ENCODE measurements at regions not wholly inside any gene's neighbourhood (a gene's known extent, or its start where the extent isn't known, plus 50 kb on each side); places are given as distances from the start of the nearest gene placed in this dataset.
"Not testable (repeated sequence)": the region's sequence is repeated elsewhere in the genome, so short reads cannot be mapped to it uniquely, and the experiment has no call there.

DNA sequence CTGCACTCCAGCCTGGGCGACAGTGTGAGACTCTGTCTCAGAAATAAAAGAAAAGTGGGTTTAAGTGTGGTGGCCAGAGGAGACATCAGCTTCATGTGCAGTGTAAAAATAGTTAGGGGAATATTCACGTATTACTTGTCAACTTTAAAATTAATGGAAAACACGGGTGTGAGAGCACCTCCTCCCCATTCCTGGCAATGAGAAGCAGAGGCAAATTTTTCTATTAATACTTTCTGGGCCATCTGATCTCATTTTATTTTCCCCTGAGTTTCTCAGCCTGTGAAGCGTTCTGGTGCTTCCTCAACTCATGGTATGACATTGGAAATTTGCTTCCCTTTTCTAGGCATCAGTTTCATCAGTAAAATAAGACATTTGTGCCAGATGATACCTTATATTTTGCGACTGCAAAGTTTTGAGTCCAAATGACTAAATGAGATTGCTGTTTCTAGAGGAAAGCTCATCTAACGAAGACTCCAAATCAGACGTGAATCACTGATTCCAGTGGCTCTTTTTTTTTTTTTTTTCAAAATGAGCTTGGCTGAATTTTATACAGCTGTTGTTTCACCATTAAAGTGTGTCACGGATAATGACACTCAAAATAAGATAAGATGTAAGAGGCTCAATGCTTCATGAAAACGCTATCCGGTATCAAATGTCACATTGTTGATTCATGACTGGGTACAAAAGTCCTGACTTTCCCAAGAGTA, 104.6 kb downstream of the MSX2 start:
- ATAC-seq: no peak

DNA sequence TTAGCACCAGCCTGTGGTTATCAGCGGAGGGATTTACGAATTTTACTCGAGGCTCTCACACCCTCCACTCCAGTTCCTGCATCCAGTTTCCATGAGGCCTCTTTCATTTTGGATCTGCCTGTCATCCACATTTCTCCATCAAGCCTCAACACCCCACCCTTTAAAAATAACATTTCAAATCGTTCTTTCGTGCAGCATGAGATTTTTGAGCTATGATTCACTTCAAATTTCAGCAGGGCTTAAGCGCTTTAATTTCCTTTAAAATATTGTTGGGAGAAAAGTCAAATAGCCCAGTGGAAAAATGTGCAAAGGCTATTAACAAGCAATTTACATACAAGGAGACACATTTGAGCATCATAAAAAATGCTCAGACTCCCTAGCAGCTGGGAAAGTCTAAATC, 103.2 kb downstream of the MSX2 start:
- no peak for ATAC-seq

- ATAC-seq: no peak
Observed at GRCh38 chr5:174825587-174825986, 101.2 kb downstream of the MSX2 start.

GRCh38 chr5:174818430-174818829, 94.0 kb downstream of the MSX2 start:
- ATAC-seq: no peak

GRCh38 chr5:174817610-174818009, 93.2 kb downstream of the MSX2 start:
- ATAC-seq: no peak

DNA sequence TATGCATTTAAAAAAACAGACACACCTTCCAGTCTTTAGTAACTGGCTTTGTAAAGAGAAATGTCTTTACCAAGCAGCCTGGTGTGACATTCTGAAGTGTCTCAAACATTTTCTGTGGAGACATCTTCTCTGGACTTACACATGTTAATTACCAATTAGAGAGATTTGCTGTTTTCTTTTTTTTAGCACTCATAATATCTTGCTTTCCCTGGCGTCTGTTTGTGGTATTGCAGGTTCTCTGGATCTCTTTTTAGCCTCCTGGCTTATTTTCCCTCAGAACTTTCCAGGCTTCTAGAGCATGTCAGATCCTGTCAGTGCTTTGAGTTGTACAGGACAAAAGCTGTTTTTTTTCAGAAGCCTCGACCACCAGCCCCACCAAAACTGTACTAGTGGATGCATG, 92.5 kb downstream of the MSX2 start:
- no peak for ATAC-seq

DNA sequence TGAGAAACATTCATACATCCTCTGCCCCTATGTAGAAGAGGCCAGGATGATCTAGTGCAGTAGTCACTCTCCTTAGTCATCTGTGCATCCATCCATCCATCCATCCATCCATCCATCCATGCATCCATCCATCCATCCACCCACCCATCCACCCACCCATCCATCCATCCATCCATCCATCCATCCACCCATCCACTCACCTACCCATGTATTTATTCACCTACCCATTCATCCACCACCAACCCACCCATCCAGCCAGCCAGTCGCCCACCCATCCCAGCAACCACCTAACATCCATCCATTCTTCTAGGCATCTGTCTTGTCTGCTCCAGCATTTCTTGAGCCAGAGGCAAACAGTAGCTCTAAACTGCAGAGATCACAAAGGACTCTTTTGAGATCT, 87.1 kb downstream of the MSX2 start:
- no peak for ATAC-seq

GRCh38 chr5:174810796-174811195, 86.4 kb downstream of the MSX2 start:
- no peak for ATAC-seq

DNA sequence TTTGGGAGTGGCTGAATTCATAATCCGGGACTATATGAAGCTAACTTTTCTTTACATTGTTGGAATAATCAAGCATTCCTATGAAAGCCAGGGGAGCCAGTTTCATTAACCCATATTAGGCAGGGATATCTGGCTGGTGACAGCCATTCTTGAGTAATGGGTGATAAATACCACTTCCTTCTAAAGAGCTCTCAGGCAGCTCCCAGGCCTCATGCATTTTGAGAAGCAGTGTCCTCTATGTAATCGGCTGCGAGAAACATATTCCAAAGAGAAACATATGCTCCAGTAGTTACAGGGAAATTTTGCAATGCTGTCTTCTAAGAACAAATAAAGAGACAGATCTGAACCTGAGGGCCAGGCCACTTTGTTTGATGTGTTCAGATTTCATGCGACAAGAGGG, 83.1 kb downstream of the MSX2 start:
- ATAC-seq: no peak

DNA sequence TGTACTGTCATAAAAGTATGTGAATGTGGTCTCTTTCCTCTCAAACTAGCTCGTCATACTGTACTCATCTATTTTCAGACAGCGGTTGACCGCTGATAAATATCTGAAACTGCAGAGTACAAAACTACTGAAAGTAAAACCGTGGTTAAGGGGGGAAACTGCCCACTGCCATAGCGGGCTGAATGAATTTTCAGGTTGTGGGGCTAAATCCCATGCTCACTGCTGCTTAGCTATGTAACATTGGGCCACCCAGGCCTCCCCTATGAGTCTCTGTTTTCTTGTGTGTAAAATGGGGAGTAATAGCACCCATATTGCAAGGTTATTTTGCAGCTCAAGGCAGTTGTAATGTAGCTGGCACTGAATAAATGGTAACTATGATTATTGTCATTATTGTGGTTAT, 82.3 kb downstream of the MSX2 start:
- no peak for ATAC-seq

GRCh38 chr5:174801798-174802197, 77.4 kb downstream of the MSX2 start:
- no peak for ATAC-seq

GRCh38 chr5:174800435-174800834, 76.1 kb downstream of the MSX2 start:
- ATAC-seq: no peak

DNA sequence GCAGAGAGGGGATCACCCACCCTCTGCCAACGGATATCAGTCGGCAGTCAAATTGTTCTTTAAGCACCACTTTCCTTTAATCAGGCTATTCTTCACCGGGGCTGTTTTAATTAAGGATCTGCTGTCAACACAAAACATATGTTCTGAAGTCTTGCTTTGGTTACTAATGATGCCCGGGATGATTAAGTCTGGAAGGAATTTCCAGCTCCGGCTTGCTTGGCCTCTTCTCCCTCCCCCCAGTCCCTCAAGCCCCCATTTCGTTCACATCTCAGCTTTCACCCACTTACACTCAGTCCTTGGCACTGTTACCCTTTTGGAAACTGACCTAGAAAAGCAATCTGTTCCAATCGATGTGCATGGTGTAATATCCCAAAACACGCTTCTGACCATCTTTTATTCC, 74.7 kb downstream of the MSX2 start:
- ATAC-seq: no peak

DNA sequence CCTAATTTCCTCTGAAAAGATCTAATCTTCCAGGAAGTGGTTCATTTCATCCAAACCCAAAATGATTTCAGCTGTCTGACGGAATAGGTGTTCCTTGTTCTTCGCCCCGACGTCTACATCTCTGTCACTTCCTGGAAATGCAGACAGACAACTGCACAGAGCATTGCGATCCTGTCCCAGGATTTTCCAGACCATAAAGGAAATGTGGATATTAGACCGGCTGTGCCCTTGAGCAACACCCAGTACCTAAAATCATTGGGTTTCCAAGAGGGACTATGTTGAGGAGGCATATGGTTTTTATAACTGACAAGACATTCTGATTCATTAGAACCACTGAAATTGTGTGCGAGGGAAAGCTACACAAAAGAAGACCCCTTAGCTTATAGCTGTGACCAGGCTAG, 74.2 kb downstream of the MSX2 start:
- ATAC-seq: no peak

GRCh38 chr5:174796711-174797192, 72.4 kb downstream of the MSX2 start:
- no peak for ATAC-seq

GRCh38 chr5:174794931-174795672, 70.7 kb downstream of the MSX2 start:
- ATAC-seq: no peak

DNA sequence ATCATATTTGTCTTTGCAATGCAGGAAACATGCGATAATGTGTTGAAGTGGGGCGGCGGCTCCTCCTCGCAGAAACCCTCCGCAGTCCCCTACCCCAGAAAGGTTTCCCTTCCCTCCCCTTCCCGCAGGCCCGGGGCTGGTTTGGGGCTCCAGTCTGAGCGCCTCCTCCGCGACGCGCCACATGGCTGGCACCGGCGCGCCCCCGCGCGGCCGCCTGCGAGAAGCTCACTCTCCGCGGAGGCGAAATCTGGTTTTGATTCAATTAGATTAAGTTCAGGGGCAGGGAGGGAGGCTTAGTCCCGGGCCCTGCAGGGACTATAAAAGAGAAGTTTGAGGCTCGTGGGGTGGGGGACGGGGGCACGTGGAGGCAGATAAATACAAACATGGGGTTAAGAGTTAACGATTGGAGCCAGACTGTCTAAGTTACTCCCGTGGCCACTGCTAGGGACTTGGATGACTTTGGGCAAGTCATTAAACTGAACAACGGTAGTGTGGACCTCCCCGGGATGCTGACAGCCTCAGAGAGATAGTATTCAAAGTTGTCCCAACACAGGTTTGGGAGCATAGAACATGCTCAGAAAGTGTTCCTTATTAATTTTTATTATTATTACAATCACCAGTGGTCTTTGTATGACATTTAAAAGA, 69.4 kb downstream of the MSX2 start:
- peak; percentile 59 for ATAC-seq

DNA sequence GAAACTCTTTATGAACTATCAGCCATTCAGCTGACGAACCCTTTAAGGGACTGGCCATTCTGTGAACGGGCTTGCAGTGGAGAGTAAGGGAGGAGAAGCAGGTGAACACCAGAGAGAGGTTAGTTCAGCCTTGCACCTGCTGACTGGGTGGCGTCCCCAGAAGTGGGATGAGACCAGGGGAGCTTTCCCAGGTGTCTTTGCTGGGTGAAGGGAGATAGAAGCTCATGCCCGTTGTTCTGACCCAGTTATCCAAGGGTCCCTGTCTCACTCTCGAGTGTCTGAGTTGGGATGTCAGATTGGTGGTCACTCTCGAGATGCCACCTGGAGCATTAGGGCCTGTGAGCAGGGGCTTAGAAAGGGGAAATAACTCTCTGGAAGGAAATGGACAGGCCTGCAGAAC, 68.7 kb downstream of the MSX2 start:
- no peak for ATAC-seq

DNA sequence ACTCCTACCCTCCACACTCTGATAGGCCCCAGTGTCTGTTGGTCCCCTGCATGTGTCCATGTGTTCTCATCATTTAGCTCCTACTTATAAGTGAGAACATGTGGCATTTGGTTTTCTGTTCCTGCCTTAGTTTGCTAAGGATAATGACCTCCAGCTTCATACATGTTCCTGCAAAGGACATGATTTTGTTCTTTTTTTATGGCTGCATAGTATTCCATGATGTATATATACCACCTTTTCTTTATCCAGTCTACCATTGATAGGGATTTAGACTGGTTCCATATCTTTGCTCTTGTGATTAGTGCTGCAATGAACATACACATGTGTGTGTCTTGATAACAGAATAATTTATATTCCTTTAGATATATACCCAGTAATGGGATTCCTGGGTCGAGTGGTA, 67.9 kb downstream of the MSX2 start:
- ATAC-seq: not testable (repeated sequence)

GRCh38 chr5:174790906-174791305, 66.5 kb downstream of the MSX2 start:
- no peak for ATAC-seq

DNA sequence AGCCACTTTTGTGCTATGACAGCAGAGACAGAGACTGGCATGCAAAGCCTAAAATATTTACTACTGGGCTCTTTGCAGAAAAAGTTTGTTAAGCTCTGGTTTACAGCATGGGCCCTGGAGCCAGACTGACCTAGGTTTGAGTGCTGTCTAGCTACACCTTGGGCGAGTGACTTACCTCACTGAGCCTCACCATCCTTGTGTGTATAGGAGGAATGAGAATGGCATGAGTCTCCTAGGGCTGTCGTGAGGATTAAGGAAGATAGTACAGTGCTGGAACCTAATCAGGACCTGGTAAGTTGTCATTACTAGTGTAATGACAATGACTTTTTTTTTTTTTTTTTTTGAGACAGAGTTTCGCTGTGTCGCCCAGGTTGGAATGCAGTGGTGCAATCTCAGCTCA, 65.2 kb downstream of the MSX2 start:
- ATAC-seq: no peak

GRCh38 chr5:174785120-174785680, 60.8 kb downstream of the MSX2 start:
- ATAC-seq: no peak
